NCI-H1105 treated with DMSO at 0.1 percent for 48 hours (cell line): ENCODE measurements at regions not wholly inside any gene's neighbourhood (a gene's known extent, or its start where the extent isn't known, plus 50 kb on each side); places are given as distances from the start of the nearest gene placed in this dataset.

Experiments used
- DNase-seq: peaks from one replicate; lab custom pipeline; 2025; lab: John Stamatoyannopoulos, UW

GRCh38 chr11:135075740-135076139 is 663.7 kb upstream of the B3GAT1 start:
- DNase-seq = no peak

- DNase-seq = peak; percentile 37
These were observed 662.5 kb upstream of the B3GAT1 start for GRCh38 chr11:135074397-135074998.

- no peak for DNase-seq
These were observed 661.8 kb upstream of the B3GAT1 start for GRCh38 chr11:135073870-135074269.

- DNase-seq = no peak
These were observed 661.3 kb upstream of the B3GAT1 start for GRCh38 chr11:135073381-135073780.

- no peak for DNase-seq
These were observed 657.8 kb upstream of the B3GAT1 start for GRCh38 chr11:135069890-135070289.

GRCh38 chr11:135069063-135069462 is 657.0 kb upstream of the B3GAT1 start:
- DNase-seq = no peak

GRCh38 chr11:135062994-135063393 is 651.0 kb upstream of the B3GAT1 start:
- DNase-seq = no peak

- no peak for DNase-seq
These were observed 649.1 kb upstream of the B3GAT1 start for GRCh38 chr11:135061166-135061565.

- no peak for DNase-seq
These were observed 634.9 kb upstream of the B3GAT1 start for GRCh38 chr11:135046986-135047385.

- DNase-seq = no peak
These were observed 634.5 kb upstream of the B3GAT1 start for GRCh38 chr11:135046556-135046955.

GRCh38 chr11:135043434-135043833 is 631.4 kb upstream of the B3GAT1 start:
- DNase-seq = no peak

- DNase-seq = no peak
These were observed 625.8 kb upstream of the B3GAT1 start for GRCh38 chr11:135037828-135038227.

- DNase-seq = peak; percentile 13
These were observed 624.7 kb upstream of the B3GAT1 start for GRCh38 chr11:135036488-135037297.

GRCh38 chr11:135035282-135035681 is 623.2 kb upstream of the B3GAT1 start:
- no peak for DNase-seq

- DNase-seq = peak; percentile 14
These were observed 621.5 kb upstream of the B3GAT1 start for GRCh38 chr11:135033540-135033939.

- no peak for DNase-seq
These were observed 619.4 kb upstream of the B3GAT1 start for GRCh38 chr11:135031205-135031989.

GRCh38 chr11:135027461-135027860 is 615.4 kb upstream of the B3GAT1 start:
- no peak for DNase-seq

GRCh38 chr11:135023499-135023898 is 611.5 kb upstream of the B3GAT1 start:
- no peak for DNase-seq

- DNase-seq = no peak
These were observed 610.4 kb upstream of the B3GAT1 start for GRCh38 chr11:135022454-135022853.

- DNase-seq = no peak
These were observed 607.9 kb upstream of the B3GAT1 start for GRCh38 chr11:135019899-135020298.

GRCh38 chr11:135019343-135019871 is 607.4 kb upstream of the B3GAT1 start:
- DNase-seq = no peak

GRCh38 chr11:135017296-135017695 is 605.3 kb upstream of the B3GAT1 start:
- DNase-seq = no peak

- DNase-seq = no peak
These were observed 603.9 kb upstream of the B3GAT1 start for GRCh38 chr11:135015966-135016365.
